WTC11 (cell line): ENCODE measurements at regions not wholly inside any gene's neighbourhood (a gene's known extent, or its start where the extent isn't known, plus 50 kb on each side); places are given as distances from the start of the nearest gene placed in this dataset.

Experiments
- ATAC-seq: fragments of 200-7000 bp; cut with Tn5 transposase; 2 replicates; pipeline ENCODE4 v1.10.0; 2021; ENCODE audit warnings: mild to moderate bottlenecking, moderate library complexity
- CTCF ChIA-PET: fragments of 300-600 bp; sonication (Branson Sonifier 250); formaldehyde crosslinking; loops from one replicate; lab custom pipeline; 2021; ENCODE audit warnings: antibody characterized with exemption; lab: Charles Lee
- POLR2A ChIA-PET: fragments of 350-600 bp; sonication (Branson Sonifier 250); formaldehyde crosslinking; loops from one replicate; lab custom pipeline; 2021; ENCODE audit warnings: antibody characterized with exemption; lab: Charles Lee
- DNase-seq: peaks from one replicate; pipeline ENCODE4 v3.0.0; 2021; ENCODE audit warnings: low spot score
- H3K27ac Mint-ChIP-seq: 2 replicates; pipeline ENCODE4 v1.8.0; 2021; ENCODE audit warnings: mixed read lengths
- H3K27me3 Mint-ChIP-seq: 2 replicates; pipeline ENCODE4 v1.8.0; 2021; ENCODE audit warnings: low read depth, mild to moderate bottlenecking, moderate library complexity, mixed read lengths
- H3K36me3 Mint-ChIP-seq: 2 replicates; pipeline ENCODE4 v1.8.0; 2021; ENCODE audit warnings: mixed read lengths
- H3K4me1 Mint-ChIP-seq: 2 replicates; pipeline ENCODE4 v1.8.0; 2022; ENCODE audit warnings: mixed read lengths
- H3K4me3 Mint-ChIP-seq: 2 replicates; pipeline ENCODE4 v1.8.0; 2021; ENCODE audit warnings: mild to moderate bottlenecking, moderate library complexity, mixed read lengths
- H3K9me3 Mint-ChIP-seq: 2 replicates; pipeline ENCODE4 v1.8.0; 2021; ENCODE audit warnings: mixed read lengths
- AR ChIP-seq: fragments of 250-450 bp; sonication (Bioruptor Pico); IDR thresholded peaks from 2 replicates; pipeline ENCODE4 v1.9.0; 2021; ENCODE audit warnings: mild to moderate bottlenecking
- ATF2 ChIP-seq: sonication (generic); formaldehyde crosslinking; IDR thresholded peaks from 2 replicates; pipeline ENCODE4 v1.8.1; 2022; ENCODE audit warnings: low read depth, missing genetic modification reagents, borderline replicate concordance
- ATF3 ChIP-seq: sonication (generic); formaldehyde crosslinking; conservative IDR thresholded peaks from 2 replicates; pipeline ENCODE4 v1.8.1; 2022; ENCODE audit warnings: mild to moderate bottlenecking, missing genetic modification reagents
- ATF6 ChIP-seq: sonication (generic); formaldehyde crosslinking; IDR thresholded peaks from 2 replicates; pipeline ENCODE4 v1.8.1; 2023; ENCODE audit warnings: mild to moderate bottlenecking, missing genetic modification reagents
- CDX4 ChIP-seq: fragments of 250-450 bp; sonication (Bioruptor Pico); IDR thresholded peaks from 2 replicates; pipeline ENCODE4 v1.9.0; 2021; ENCODE audit warnings: moderate library complexity, mild to moderate bottlenecking, inconsistent platforms, borderline replicate concordance
- ELF4 ChIP-seq: sonication (generic); formaldehyde crosslinking; IDR thresholded peaks from 2 replicates; pipeline ENCODE4 v1.8.1; 2022; ENCODE audit warnings: low read depth, mild to moderate bottlenecking, moderate library complexity, missing genetic modification reagents
- FOXP1 ChIP-seq: sonication (generic); formaldehyde crosslinking; IDR thresholded peaks from 2 replicates; pipeline ENCODE4 v1.8.0; 2022; ENCODE audit warnings: missing genetic modification reagents, mild to moderate bottlenecking, moderate library complexity, borderline replicate concordance
- HMGXB4 ChIP-seq: sonication (generic); formaldehyde crosslinking; IDR thresholded peaks from 2 replicates; pipeline ENCODE4 v1.8.1; 2023; ENCODE audit warnings: mild to moderate bottlenecking, moderate library complexity, missing genetic modification reagents
- JUN ChIP-seq: sonication (generic); formaldehyde crosslinking; IDR thresholded peaks from 2 replicates; pipeline ENCODE4 v1.8.0; 2023; ENCODE audit warnings: mild to moderate bottlenecking, missing genetic modification reagents
- KAT7 ChIP-seq: sonication (generic); formaldehyde crosslinking; IDR thresholded peaks from 2 replicates; pipeline ENCODE4 v1.8.1; 2023; ENCODE audit warnings: missing genetic modification reagents, mild to moderate bottlenecking, borderline replicate concordance
- MXD4 ChIP-seq: fragments of 250-450 bp; sonication (Bioruptor Pico); IDR thresholded peaks from 2 replicates; pipeline ENCODE4 v1.8.0; 2021; ENCODE audit warnings: mild to moderate bottlenecking, moderate library complexity, borderline replicate concordance
- RELA ChIP-seq: sonication (generic); formaldehyde crosslinking; IDR thresholded peaks from 2 replicates; pipeline ENCODE4 v1.8.1; 2022; ENCODE audit warnings: missing genetic modification reagents, mild to moderate bottlenecking, borderline replicate concordance
- RORB ChIP-seq: fragments of 250-450 bp; sonication (Bioruptor Pico); IDR thresholded peaks from 2 replicates; pipeline ENCODE4 v1.9.0; 2021; ENCODE audit warnings: mild to moderate bottlenecking
- TCF7 ChIP-seq: sonication (generic); formaldehyde crosslinking; IDR thresholded peaks from 2 replicates; pipeline ENCODE4 v1.8.0; 2022; ENCODE audit warnings: mild to moderate bottlenecking, low read depth, missing genetic modification reagents, moderate library complexity
- TP53 ChIP-seq: sonication (generic); formaldehyde crosslinking; IDR thresholded peaks from 2 replicates; pipeline ENCODE4 v1.8.1; 2023; ENCODE audit warnings: mild to moderate bottlenecking, missing genetic modification reagents
- ZNF416 ChIP-seq: fragments of 250-450 bp; sonication (Bioruptor Pico); IDR thresholded peaks from 2 replicates; pipeline ENCODE4 v1.9.0; 2021; ENCODE audit warnings: mild to moderate bottlenecking, inconsistent platforms
- ZNF425 ChIP-seq: fragments of 250-450 bp; sonication (Bioruptor Pico); conservative IDR thresholded peaks from 2 replicates; pipeline ENCODE4 v1.9.0; 2021; ENCODE audit warnings: mild to moderate bottlenecking
- ZNF512 ChIP-seq: sonication (generic); formaldehyde crosslinking; IDR thresholded peaks from 2 replicates; pipeline ENCODE4 v1.8.1; 2022; ENCODE audit warnings: missing genetic modification reagents, borderline replicate concordance

- no peak overlapping the region for H3K27ac Mint-ChIP-seq
- no peak for DNase-seq
- no peak for TF ChIP-seq RORB
- TF ChIP-seq CDX4 (CRISPR knock-in tag): no peak
- TF ChIP-seq ZNF512 (CRISPR knock-in tag): no peak
- TF ChIP-seq ATF2 (CRISPR knock-in tag): no peak
- no peak for TF ChIP-seq TP53 (CRISPR knock-in tag)
- TF ChIP-seq ELF4: no peak
- TF ChIP-seq ATF3 (CRISPR knock-in tag): no peak
- TF ChIP-seq ZNF425 (CRISPR knock-in tag): no peak
- no peak for TF ChIP-seq RELA (CRISPR knock-in tag)
- no peak for TF ChIP-seq JUN (CRISPR knock-in tag)
- no peak for TF ChIP-seq ATF6 (CRISPR knock-in tag)
- TF ChIP-seq TCF7 (CRISPR knock-in tag): no peak
- TF ChIP-seq KAT7: no peak
- TF ChIP-seq FOXP1 (CRISPR knock-in tag): no peak
- TF ChIP-seq ZNF416 (CRISPR knock-in tag): no peak
- TF ChIP-seq AR (CRISPR knock-in tag): no peak
- TF ChIP-seq MXD4 (CRISPR knock-in tag): no peak
- TF ChIP-seq HMGXB4: no peak
- TF ChIP-seq, all 79 proteins: peak for 0
- Mint-ChIP-seq H3K27me3 (no peaks in the 10 kb centered on the region; the same call in 1 of the 2 replicates), H3K9me3 (peaks cover 76% of the 10 kb centered on the region), H3K36me3 (peaks cover 55% of the 10 kb centered on the region), H3K4me3 (no peak overlapping the region), H3K4me1 (no peaks in the 10 kb centered on the region)
- CTCF ChIA-PET: no interaction called here
- ATAC-seq: no peak
- POLR2A ChIA-PET: no interaction called here
Measured at GRCh38 chr17:52336796-52337195, 178.3 kb upstream of the CA10 start.
